ENCODE measurements at regions not wholly inside any gene's neighbourhood (a gene's known extent, or its start where the extent isn't known, plus 50 kb on each side); places are given as distances from the start of the nearest gene placed in this dataset.

- intact Hi-C loops (cut with DNase I, micrococcal nuclease) = no loop called here
- CTCF ChIA-PET = no interaction called here
- DNase-seq = no peak
These were observed 94.4 kb upstream of the IGSF21 start for GRCh38 chr1:18013216-18013615.

GRCh38 chr1:18015719-18016118 is 91.9 kb upstream of the IGSF21 start:
- Mint-ChIP-seq H3K27me3 (peaks cover 36% of the 10 kb centered on the region), H3K4me3 (no peak overlapping the region), H3K9me3 (no peaks in the 10 kb centered on the region), H3K36me3 (ENCODE audit: low read depth) (no peaks in the 10 kb centered on the region), H3K27ac (no peak overlapping the region), H3K4me1 (ENCODE audit: low read depth) (no peaks in the 10 kb centered on the region)
- TF ChIP-seq CTCF (IDR thresholded peaks at IDR 0.05) = no peak
- no peak for DNase-seq
- peaks cover 0 to 3% of the 10 kb centered on the region in 2 experiments for H3K27me3 ChIP-seq (ENCODE audit: control insufficient read depth in 1 of 2, insufficient read depth in 2 of 2, low read length in 2 of 2)
- no peak for ATAC-seq (ENCODE audit: poor library complexity)
- ChIA-PET CTCF (no interaction called here), POLR2A (no interaction called here)
- H3K4me3 ChIP-seq (ENCODE audit: low read length) = no peak overlapping the region
- H3K36me3 ChIP-seq (ENCODE audit: insufficient read depth, low read length) = no peaks in the 10 kb centered on the region
- H3K4me1 ChIP-seq (ENCODE audit: insufficient read depth, low read length) = no peaks in the 10 kb centered on the region
- intact Hi-C loops (cut with DNase I, micrococcal nuclease) = no loop called here
- H3K27ac ChIP-seq (ENCODE audit: low read depth in 1 of 2, low read length in 2 of 2) = no peak overlapping the region
- no peaks in the 10 kb centered on the region for H3K9me3 ChIP-seq (ENCODE audit: control insufficient read depth in 1 of 2, insufficient read depth in 1 of 2, low read length in 2 of 2)

More at GRCh38 chr1:18013216-18013615, 94.4 kb upstream of the IGSF21 start:
- Mint-ChIP-seq H3K4me3 (no peak overlapping the region), H3K27me3 (peaks cover 33% of the 10 kb centered on the region), H3K4me1 (ENCODE audit: low read depth) (no peaks in the 10 kb centered on the region), H3K27ac (no peak overlapping the region), H3K9me3 (no peaks in the 10 kb centered on the region), H3K36me3 (ENCODE audit: low read depth) (no peaks in the 10 kb centered on the region)
- Histone ChIP-seq H3K36me3 (ENCODE audit: insufficient read depth, low read length) (no peaks in the 10 kb centered on the region), H3K27me3 (ENCODE audit: control insufficient read depth in 1 of 2, insufficient read depth in 2 of 2, low read length in 2 of 2) (peaks cover 3% of the 10 kb centered on the region in 2 experiments), H3K27ac (ENCODE audit: low read depth in 1 of 2, low read length in 2 of 2) (no peak overlapping the region), H3K4me3 (ENCODE audit: low read length) (no peak overlapping the region), H3K4me1 (ENCODE audit: insufficient read depth, low read length) (no peaks in the 10 kb centered on the region), H3K9me3 (ENCODE audit: control insufficient read depth in 1 of 2, insufficient read depth in 1 of 2, low read length in 2 of 2) (peaks cover 0 to 9% of the 10 kb centered on the region in 2 experiments)
- TF ChIP-seq CTCF (IDR thresholded peaks at IDR 0.05) = no peak
- no peak for ATAC-seq (ENCODE audit: poor library complexity)
- POLR2A ChIA-PET = no interaction called here

- no peak for ATAC-seq (ENCODE audit: poor library complexity)
- ChIA-PET POLR2A (no interaction called here), CTCF (no interaction called here)
- Mint-ChIP-seq H3K9me3 (no peaks in the 10 kb centered on the region), H3K27ac (no peak overlapping the region), H3K4me3 (no peak overlapping the region), H3K4me1 (ENCODE audit: low read depth) (no peaks in the 10 kb centered on the region), H3K36me3 (ENCODE audit: low read depth) (no peaks in the 10 kb centered on the region), H3K27me3 (peaks cover 58% of the 10 kb centered on the region)
- no peak overlapping the region for H3K4me3 ChIP-seq (ENCODE audit: low read length)
- H3K4me1 ChIP-seq (ENCODE audit: insufficient read depth, low read length) = no peaks in the 10 kb centered on the region
- no peak overlapping the region for H3K27ac ChIP-seq (ENCODE audit: low read depth in 1 of 2, low read length in 2 of 2)
- H3K9me3 ChIP-seq (ENCODE audit: control insufficient read depth in 1 of 2, insufficient read depth in 1 of 2, low read length in 2 of 2) = no peaks in the 10 kb centered on the region
- peaks cover 0 to 12% of the 10 kb centered on the region in 2 experiments for H3K27me3 ChIP-seq (ENCODE audit: control insufficient read depth in 1 of 2, insufficient read depth in 2 of 2, low read length in 2 of 2)
- no peak for TF ChIP-seq CTCF (IDR thresholded peaks at IDR 0.05)
- no peak for DNase-seq
- intact Hi-C loops (cut with DNase I, micrococcal nuclease) = no loop called here
- H3K36me3 ChIP-seq (ENCODE audit: insufficient read depth, low read length) = no peaks in the 10 kb centered on the region
These were observed 89.2 kb upstream of the IGSF21 start for GRCh38 chr1:18018366-18018765.

Data from CD4-positive, alpha-beta T cell (primary cell).